GM18511 (cell line): ENCODE measurements at regions not wholly inside any gene's neighbourhood (a gene's known extent, or its start where the extent isn't known, plus 50 kb on each side); places are given as distances from the start of the nearest gene placed in this dataset.

Source experiments
- ATAC-seq: cut with Tn5 transposase; IDR thresholded peaks from one replicate; pipeline ENCODE4 v1.9.1; 2021; ENCODE audit warnings: mild to moderate bottlenecking, moderate library complexity; ENCODE audit not compliant: unreplicated experiment

GRCh38 chr4:186885289-186885688, 161.6 kb upstream of the FAT1 start:
- no peak for ATAC-seq

GRCh38 chr4:186886759-186887158, 163.1 kb upstream of the FAT1 start:
- ATAC-seq: no peak

- no peak for ATAC-seq
Measured at GRCh38 chr4:186887291-186887700, 163.6 kb upstream of the FAT1 start.

DNA sequence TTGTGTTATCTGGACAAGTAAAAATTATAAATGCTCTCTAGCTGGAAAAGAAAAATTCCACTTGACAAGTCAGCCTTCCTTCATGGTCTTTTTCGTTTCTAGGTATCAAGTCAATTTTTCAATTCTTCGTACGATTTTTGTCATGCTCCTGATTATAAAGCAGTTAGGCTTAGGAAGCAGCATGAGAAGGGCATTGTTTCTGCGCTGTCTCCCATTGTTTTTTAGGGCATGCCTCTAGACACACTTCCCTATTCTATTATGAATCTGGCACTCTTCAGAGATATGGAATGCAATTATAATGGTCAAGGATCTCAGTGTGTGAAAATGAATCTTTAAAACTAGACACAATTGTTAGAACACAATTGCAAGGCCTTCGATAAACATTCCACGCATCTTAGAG, 164.1 kb upstream of the FAT1 start:
- ATAC-seq: no peak

- ATAC-seq: no peak
Measured at GRCh38 chr4:186889876-186890643, 166.4 kb upstream of the FAT1 start.

GRCh38 chr4:186891859-186892486, 168.3 kb upstream of the FAT1 start:
- no peak for ATAC-seq

GRCh38 chr4:186898367-186898766, 174.7 kb upstream of the FAT1 start:
- no peak for ATAC-seq

DNA sequence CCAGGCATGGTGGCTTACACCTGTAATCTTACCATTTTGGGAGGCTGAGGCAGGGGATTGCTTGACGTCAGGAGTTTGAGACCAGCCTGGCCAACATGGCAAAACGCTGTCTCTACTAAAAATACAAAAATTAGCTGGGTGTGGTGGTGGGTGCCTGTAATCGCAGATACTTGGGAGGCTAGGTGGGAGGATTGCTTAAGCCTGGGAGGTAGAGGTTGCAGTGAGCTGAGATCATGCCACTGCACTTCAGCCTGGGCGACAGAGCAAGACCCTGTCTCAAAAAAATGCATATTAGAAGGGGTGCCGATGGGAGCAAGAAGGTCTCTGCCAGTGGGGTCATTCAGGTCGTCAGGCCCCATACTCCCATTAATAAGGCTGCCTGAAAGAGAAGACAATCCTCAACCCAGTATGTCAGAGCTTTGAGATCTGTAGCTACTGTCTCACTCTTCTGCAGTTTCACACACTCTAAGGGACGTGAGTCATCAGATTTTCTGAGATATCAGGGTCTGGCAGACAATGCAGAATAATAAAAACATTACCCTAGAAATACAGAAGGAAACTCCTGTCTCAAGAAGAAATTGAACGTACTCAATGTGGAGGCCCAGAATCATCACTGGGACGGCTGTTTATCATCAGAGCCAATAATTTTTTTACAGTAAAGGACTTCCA, 176.7 kb upstream of the FAT1 start:
- no peak for ATAC-seq

DNA sequence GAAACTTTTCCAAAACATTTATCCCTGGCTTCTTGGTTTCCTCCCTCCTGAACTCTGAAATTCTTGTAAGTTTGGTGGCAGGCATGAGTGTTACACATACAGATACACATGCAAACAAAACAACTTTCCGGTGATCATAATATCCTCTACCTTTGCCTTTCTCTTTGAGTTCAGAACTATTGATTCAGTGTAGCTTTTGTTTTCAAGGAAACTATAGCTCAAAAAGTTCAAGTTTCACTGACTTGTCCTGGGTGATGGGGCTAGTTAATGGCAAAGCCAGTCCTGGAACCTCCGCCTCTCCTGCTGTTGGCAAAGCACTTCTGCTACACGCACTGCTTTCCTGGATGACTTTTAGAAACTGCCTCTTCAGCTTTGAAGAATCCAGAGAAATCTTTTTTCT, 177.3 kb upstream of the FAT1 start:
- ATAC-seq: no peak

- no peak for ATAC-seq
Measured at GRCh38 chr4:186901850-186902249, 178.2 kb upstream of the FAT1 start.

DNA sequence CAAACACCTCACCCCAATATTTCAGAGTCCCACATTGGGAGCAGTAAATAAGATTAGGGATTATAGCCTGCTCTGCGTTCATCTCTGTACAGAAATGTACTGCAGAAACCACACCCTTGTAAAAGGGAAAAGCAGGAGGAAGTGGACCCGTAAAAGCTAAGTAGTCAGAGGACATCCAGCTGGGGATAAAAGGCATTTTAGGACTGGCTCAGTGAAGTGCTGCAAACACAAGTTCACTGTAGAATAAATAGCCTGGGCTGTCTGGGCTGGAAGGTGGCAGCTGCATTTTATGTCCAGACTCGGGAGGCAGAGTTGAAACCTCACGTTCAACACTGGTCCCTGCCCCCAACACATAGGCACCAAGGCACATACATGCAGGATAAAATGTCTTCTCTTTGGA, 178.7 kb upstream of the FAT1 start:
- ATAC-seq: no peak

GRCh38 chr4:186904101-186904500, 180.4 kb upstream of the FAT1 start:
- ATAC-seq: no peak

- no peak for ATAC-seq
Measured at GRCh38 chr4:186906722-186907121, 183.1 kb upstream of the FAT1 start.

- no peak for ATAC-seq
Measured at GRCh38 chr4:186910385-186910784, 186.7 kb upstream of the FAT1 start.

DNA sequence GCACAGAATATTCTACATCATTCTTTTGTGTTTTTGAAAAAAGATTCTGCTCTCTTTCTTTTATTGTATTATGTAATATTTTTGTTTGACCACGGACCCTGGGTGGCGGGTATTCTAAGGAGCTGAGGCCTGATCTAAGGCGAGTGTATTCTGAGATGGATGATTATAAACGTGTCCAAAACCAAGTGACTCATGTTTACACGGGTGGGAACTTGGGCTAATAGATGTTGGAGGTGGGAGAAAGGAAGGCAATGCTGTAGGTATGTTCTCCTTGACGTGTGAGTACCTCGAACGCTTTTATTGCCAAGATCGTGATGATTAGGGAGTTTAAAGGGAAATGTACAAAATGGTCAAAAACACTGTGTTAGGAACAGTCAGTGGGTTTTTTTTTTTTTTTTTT, 188.9 kb upstream of the FAT1 start:
- no peak for ATAC-seq

DNA sequence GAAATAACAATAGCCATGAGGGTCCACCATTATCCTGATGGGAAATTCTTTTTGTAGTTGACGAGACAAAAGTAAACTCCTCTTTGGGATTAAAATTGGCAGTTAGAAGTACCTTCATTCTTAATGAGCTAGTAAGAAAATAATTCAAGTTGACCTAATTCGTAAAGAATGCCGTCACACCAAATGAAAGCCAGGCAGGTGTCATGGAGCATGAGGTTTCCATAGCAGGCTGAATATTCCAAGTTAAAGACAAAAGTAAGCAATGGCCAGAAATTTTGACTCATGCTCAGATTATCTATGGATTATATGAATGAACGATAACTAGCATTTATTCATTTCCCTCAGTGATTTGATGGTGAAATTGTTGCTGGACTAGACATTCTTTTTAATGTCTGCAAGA, 192.2 kb upstream of the FAT1 start:
- ATAC-seq: no peak

GRCh38 chr4:186917136-186917535, 193.5 kb upstream of the FAT1 start:
- ATAC-seq: no peak

- ATAC-seq: no peak
Measured at GRCh38 chr4:186918466-186918865, 194.8 kb upstream of the FAT1 start.

DNA sequence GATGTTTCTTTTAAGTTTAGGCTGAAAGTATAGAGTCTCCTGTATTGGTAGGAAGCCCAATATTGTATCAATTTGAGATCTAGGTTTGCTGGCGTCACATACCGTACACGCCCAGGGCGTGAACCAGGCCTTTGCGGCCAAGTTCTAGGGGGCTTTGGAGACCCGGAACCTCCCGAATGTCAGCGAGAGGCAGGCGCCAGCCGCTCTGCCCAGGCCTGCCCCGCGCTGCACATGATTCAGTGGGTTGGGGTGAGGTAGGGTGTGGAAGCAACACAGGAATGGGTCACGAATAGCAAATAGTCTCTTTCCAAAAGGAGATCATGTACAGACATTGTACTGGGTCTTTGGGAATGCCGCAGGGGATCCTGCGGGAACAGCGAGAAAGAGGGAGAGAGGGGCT, 195.7 kb upstream of the FAT1 start:
- no peak for ATAC-seq

DNA sequence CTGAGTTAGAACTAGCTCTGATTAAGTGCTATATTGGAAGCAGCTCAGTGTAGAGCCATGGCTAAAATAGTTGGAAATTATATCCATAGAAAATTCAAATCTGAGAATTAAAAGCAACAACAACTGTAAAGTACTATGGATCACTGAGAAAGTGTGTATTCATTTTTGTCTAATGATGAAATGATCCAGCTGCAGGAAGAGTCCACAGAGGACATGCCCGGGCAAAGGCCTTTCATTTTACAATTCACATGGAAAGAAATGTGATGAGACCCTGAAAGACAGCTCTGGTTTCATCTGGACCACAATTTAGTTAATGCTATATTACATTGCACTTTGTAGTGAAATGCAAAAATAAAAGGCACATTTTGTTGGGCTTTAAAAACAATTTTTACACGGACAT, 196.8 kb upstream of the FAT1 start:
- no peak for ATAC-seq

GRCh38 chr4:186920992-186921391, 197.3 kb upstream of the FAT1 start:
- ATAC-seq: no peak

DNA sequence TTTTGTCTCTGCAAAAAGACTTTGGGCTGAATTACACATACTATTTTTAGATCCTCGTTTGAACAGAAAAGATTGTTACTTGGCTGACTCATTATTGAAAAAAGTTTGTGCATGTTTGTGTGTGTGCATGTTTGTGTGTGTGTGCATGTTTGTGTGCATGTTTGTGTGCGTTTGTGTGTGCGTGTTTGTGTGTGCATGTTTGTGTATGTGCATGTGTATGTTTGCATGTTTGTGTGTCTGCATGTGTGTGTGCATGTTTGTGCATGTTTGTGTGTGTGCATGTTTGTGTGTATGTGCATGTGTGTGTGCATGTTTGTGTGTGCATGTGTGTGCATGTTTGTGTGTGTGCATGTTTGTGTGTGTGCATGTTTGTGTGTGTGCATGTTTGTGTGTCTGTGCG, 201.1 kb upstream of the FAT1 start:
- no peak for ATAC-seq
